Body of pancreas (tissue), 4 donors: ENCODE measurements at regions not wholly inside any gene's neighbourhood (a gene's known extent, or its start where the extent isn't known, plus 50 kb on each side); places are given as distances from the start of the nearest gene placed in this dataset.

ENCODE experiments used
- POLR2A ChIP-seq, 3 donors: fragments of 450-650 bp; IDR thresholded peaks; one replicate each; pipeline ENCODE4 v1.6.1; 2016; ENCODE audit warnings: antibody characterized with exemption in 3 of 3, mild to moderate bottlenecking in 2 of 3
- TF ChIP-seq, protein P1 (sequence below), 7 experiments: fragments of 450-650 bp in 4 of 7; fragments of 200-600 bp in 3 of 7; sonication (generic) in 3 of 7; IDR thresholded peaks; one replicate each; pipeline ENCODE4 v1.5.1; 2016 to 2019; ENCODE audit warnings: antibody characterized with exemption in 7 of 7

DNA sequence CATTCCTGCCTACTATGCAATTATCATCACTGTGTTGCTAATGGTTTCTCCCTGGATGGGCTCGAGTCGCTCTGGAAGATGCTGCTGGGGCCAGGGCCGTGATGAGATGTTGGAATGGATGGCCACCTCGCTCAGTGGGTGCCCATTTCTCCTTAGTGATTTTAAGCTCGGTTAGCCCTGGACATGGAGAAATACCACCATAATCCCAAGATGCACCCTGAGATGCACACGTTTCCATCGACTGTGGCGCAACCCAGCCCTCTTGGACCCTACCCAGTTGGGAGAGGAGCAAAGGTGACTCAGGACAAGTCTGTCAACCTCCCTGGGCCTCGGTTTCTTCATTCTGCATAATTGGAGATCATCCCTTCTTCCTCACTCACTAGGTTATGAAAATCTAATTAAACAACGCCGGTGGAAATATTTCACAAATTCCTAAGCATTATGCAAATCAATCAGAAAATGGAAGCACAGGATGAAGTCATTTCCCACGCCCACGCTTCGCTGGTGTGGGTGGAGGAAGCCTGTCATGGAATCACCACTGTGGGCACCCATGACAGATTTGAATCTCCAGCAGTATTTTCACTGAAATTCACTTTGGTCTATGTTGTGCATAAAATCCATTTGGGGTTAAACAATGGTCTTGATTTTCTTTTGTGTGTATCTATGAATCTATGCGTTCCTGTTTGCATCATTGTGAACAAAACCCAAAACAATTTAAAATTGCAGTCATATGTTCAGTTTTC, 195.2 kb downstream of the AXIN2 start:
- TF ChIP-seq, protein P1, sequence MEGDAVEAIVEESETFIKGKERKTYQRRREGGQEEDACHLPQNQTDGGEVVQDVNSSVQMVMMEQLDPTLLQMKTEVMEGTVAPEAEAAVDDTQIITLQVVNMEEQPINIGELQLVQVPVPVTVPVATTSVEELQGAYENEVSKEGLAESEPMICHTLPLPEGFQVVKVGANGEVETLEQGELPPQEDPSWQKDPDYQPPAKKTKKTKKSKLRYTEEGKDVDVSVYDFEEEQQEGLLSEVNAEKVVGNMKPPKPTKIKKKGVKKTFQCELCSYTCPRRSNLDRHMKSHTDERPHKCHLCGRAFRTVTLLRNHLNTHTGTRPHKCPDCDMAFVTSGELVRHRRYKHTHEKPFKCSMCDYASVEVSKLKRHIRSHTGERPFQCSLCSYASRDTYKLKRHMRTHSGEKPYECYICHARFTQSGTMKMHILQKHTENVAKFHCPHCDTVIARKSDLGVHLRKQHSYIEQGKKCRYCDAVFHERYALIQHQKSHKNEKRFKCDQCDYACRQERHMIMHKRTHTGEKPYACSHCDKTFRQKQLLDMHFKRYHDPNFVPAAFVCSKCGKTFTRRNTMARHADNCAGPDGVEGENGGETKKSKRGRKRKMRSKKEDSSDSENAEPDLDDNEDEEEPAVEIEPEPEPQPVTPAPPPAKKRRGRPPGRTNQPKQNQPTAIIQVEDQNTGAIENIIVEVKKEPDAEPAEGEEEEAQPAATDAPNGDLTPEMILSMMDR (IDR thresholded peaks at IDR 0.05) = no peak
- no peak for TF ChIP-seq POLR2A (IDR thresholded peaks at IDR 0.05)
